Right forelimb (tissue), 1 donor: ENCODE measurements at regions not wholly inside any gene's neighbourhood (a gene's known extent, or its start where the extent isn't known, plus 50 kb on each side); places are given as distances from the start of the nearest gene placed in this dataset.

Experiments
- DNase-seq: peaks from one replicate; pipeline ENCODE4 v3.0.0-alpha.2; 2018

DNA sequence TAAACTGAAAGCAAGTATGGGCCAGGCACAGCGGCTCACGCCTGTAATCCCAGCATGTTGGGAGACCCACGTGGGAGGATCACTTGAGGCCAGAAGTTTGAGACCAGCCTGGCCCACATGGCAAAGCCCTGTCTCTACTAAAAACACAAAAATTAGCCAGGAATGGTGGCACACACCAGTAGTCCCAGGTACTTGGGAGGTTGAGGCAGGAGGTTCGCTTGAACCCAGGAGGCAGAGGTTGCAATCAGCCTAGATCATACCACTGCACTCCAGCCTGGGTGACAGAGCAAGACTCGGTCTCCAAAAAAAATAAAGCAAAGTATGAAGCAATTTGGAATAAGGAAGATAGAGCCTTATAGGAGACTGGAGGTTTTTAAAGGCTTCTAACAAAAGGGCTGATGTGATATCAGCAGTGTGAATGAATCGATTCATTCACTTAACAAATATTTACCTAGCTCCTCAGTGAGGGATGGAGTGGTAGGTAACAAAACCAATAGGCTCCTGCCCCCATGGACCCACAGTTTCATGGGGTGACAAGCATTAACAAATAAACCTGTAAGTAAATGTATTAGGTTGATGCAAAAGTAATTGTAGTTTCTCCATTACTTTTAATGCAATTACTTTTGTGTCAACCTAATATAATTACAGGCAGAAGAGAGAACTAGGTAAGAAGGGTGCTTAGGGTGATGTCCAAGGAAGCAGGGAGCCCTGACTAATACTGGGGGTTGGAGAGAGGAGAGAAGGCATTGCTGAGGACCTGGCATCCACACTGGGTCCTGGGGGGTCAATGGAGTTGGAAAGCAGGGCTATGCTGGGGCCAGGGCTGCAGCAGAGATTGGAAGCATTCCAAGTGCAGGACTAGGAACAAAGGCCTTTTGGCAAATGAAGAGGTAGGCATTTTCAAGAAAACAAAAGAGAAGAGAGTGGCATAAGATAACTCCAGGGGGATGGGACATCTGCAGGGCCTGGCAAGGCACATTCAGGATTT, 195.4 kb upstream of the ARL4C start:
- no peak for DNase-seq

- DNase-seq: no peak
Observed at GRCh38 chr2:234691214-234691575, 194.3 kb upstream of the ARL4C start.

DNA sequence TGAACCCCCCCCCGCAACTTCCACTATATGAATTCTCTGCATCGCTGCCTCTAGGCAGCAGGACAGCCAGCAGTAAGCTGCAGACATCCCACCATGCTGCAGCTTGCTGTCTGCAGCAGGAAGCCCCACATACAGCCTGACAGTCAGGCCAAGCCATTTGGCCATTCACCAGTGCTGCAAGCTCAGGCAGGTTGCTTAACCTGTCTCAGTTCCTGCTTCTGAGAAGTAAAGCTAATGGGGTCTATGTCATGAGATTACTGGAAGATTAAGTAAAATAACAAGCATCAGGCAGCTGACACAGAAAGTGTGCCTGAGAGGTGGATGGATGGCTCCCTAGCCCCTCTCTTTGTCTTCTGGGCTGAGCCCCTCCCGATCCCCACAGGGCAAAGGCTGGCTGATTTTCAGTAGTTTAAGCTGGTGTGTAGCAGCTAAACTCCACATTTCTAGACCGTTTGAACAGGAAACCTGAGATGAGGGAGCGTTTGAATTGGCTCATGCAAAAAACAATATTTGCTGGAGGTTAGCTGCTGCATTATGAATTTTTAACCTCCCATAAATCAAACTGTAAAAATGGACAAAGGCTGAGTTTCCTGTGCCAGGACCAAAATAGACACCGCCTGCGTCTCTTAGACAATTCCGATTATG, 193.8 kb upstream of the ARL4C start:
- DNase-seq: peak; percentile 55

DNA sequence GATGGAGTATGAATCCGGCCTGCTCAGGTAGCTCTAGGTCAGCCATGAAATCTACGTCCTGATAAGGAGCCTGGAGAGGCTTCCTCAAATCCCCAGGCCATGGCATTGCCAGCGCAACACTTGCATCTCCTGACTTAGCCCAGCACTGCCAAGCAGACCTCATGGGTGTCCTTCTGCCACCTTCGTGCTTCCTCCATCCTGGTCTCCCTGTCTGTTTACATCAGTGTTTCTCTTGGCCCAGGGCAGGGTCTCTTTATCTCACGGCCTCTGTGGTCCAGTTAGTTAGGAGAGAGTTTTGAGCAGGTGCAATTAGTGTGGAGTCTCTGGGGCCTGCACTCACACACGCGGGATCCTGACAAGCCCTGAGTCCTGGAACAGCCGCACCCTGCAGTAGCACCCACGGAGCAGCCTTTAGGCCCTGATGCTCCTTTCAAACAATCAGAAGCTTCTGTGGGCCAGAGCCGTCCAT, 193.1 kb upstream of the ARL4C start:
- no peak for DNase-seq

GRCh38 chr2:234687718-234688475, 191.0 kb upstream of the ARL4C start:
- no peak for DNase-seq

DNA sequence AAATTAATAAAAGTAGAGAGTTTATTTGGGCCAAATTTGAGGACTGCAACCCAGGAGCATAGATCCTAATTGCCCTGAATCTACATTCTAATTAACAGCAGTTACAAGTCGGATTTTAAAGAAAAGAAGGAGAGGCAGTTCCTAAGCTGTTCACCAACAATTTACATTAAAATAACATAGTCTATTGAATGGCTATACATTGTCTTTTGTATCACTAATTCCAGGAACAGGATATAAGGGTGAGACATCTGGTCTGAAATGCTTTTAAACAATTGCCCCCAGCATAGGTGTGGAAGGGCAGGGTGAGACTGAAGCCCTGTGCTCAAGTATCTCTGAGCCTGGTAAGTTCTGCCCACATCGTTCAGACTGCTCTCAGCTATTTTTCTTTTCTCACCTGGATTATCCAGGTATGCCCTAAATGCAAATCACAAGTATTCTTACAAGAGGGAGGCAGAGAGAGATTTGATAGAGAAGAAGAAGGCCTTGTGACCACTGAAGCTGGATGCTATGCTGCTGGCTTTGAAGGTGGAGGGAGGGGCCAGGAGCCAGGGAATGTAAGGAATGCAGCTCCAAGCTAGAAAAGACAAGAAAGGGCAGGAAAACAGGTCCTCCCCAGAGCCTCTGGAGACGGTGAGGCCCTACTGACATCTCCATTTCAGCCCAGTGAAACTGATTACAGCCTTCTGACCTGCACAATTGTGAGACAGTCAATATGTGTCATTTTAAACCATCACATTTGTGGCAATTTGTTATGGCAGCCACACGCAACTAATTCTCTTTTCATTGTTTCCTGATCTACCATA, 189.4 kb upstream of the ARL4C start:
- no peak for DNase-seq

DNA sequence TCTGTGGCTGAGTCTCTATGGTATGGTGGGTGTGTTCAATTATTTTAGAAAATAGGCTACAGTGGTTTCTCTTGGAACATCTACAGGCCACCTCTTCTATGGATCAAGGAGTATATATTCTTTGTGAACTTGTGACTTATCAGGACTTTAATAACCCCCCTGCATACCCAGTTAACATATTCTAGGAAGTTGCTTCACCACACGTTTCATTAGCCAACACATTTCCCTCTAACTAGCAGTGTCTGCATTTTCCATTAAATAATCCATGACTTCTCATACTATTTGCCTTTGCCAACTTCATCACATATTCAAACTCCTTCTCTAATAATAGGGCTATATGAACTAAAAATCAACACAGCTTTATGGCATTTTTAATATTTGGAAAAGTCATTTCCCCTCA, 187.6 kb upstream of the ARL4C start:
- DNase-seq: no peak

GRCh38 chr2:234683950-234684349, 187.1 kb upstream of the ARL4C start:
- no peak for DNase-seq

GRCh38 chr2:234682492-234683228, 185.8 kb upstream of the ARL4C start:
- no peak for DNase-seq

DNA sequence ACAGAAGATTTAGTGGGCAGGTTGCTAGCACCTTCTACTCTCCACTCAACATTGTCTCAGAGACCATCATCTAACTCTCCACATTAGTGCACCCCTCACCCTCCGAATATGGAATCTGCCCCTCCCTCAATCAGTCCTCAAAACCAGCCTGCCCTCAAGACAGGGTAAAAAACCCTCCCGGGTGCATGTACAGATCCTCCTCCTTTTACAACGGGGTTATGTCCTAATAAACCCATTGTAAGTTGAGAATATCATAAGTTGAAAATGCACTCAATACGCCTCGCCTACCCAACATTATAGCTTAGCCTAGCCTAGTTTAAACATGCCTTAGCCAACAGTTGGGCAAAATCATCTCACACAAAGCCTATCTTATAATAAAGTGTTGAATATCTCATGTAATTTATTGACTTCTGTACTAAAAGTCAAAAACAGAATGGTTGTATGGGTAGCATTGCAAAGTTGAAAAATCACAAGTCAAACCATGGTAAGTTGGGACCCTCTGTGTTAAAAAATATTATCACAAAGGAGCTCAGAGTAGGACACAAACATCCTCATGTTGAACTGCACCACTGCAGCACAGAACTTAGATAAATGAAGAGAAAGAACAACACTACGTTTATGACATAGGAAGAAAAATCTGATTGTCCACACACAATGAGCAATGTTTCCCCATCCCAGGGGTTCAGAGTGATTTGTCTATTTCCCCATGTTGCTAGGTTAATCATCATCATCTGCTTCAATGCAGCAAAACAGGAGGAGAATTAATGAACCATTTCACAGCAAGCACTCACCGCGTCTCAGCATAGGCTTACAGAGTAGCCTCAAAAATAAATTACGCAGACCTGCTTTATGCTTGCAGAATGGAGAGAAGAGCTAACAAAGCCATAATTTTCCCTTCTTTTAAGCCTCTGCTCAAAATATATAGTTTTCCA, 184.1 kb upstream of the ARL4C start:
- DNase-seq: no peak

DNA sequence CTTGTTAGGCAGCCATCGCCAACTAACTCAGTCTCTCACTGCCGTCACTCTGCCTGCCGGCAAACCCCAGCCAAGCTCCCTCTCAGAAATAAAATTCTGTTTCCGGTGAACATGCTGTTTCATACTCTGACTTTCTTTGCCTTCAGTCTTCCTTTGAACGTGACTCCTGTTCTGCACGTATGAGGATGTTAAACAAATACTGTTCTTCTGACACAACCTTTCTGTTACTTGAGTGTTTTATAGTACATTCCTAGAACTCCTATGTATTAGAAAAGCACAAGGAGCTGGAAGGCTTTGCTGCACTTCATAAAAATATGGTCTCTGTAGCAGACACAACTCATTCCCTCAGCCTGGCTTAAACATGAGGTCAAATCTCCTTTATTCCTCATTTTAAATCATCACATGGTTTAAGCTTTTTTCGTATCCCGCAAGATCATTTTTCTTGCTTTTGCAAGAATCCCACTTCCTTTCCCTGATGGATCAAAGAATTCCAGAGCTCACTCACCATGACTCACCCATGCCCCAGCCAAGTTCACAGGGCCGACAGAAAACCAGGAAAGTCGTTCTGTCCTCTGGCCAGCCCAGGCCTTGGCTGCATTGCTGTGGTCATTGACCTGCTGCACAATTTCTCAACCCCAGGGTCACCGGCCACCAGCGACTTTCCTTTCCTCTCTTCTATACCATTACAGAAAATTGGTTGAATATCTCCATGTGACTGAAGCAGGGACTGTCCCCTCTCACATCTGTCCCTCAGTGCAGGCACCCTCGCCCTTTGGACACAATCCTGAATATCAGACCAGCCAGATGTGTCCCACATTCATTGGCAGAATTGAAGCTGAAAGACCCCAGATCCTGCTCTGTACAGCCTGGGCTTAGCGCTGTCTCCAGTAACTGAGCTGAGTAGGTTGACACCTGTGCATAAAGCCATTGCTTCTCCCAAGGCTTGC, 183.1 kb upstream of the ARL4C start:
- peak; percentile 66 for DNase-seq

- DNase-seq: no peak
Observed at GRCh38 chr2:234679301-234679740, 182.4 kb upstream of the ARL4C start.

DNA sequence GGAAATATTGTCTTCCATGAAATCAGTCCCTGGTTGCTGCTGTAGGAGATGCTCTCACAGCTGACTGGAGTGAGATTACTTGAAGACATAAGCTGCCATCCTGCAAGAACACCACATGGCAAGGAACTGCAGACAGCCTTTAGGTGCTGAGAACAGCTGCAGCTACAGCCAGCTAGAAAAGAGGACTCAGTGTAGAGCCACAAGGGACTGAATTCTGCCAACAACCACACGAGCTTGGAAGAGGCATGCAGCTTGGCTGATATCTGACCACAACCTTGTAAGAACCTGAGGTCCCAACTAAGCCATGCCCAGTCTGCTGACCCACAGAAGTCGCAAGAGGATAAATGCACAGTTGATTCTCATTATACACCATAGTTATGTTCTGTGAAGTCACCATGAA, 181.8 kb upstream of the ARL4C start:
- no peak for DNase-seq

DNA sequence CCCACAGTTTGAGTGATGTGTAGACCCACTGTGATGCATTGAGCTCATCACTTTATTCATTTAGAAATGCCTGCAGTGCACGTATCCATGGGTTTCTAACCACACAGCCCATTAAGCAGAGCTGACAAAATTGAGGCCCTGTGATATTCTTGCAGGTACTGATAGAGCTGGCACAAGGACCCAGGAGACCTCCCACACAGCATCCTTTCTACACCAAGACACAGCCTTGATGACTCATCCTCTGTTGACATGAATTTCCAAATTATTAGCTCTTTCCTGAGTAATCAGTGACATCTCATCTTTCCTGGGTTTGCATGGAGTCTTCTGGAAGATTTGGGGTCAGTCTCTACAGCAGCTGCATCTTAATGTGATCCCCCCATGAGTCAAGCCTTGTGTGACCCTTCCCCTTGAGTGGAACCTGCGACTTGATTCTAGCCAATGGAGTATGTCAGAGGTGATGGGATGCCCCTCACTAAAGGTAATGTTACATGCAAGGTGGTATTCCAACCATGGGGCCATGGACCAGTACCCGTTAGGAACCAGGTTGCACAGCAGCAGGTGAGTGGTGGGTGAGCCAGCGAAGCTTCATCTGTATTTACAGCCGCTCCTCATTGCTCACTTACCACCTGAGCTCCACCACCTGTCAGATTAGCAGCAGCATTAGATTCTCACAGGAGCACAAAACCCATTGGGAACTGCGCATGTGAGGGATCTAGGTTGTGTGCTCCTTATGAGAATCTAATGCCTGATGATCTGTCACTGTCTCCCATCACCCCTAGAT, 181.1 kb upstream of the ARL4C start:
- DNase-seq: no peak

- DNase-seq: no peak
Observed at GRCh38 chr2:234676783-234677450, 180.0 kb upstream of the ARL4C start.

DNA sequence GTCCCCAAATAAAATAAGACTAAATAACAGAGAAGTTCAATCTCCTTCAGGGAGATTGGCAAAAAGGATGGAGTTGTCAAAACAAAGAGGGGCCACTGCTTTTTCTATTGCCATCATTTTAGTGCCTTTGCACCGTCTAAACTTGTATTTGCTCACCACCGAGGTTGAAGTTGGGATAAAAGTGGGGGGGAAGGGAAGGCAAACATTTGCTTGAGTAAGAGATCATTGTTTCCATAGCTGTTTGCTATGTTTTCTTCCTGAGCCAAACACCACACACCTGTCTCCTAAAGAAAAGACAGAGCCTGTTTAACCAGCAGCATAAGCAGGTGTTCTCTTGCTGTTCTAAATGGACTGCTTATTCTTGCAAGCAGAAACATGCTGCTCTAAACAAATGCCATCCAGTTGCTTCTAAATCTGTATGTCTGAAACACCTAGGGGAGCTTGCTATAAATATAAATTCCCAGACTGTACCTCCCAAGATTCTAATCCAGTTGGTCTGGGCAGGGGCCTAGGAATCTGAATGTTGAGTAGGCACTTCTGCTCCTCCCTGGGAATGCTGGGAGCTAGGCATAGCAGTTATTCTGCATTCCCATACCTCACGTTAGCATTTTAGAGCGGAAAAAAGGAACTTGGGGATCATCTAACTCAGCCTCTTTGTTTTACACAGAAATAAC, 179.4 kb upstream of the ARL4C start:
- DNase-seq: no peak

GRCh38 chr2:234674781-234675201, 177.9 kb upstream of the ARL4C start:
- DNase-seq: no peak
